H1 (cell line): ENCODE measurements at regions not wholly inside any gene's neighbourhood (a gene's known extent, or its start where the extent isn't known, plus 50 kb on each side); places are given as distances from the start of the nearest gene placed in this dataset.

Experiments
- CTCF ChIA-PET: fragments of 300-600 bp; sonication (Branson Sonifier 250); formaldehyde crosslinking; loops from one replicate; lab custom pipeline; 2021; ENCODE audit not compliant: partially characterized antibody; lab: Charles Lee
- POLR2A ChIA-PET: fragments of 300-600 bp; sonication (Branson Sonifier 250); formaldehyde crosslinking; loops from one replicate; lab custom pipeline; 2021; ENCODE audit warnings: inconsistent platforms; ENCODE audit not compliant: partially characterized antibody; lab: Charles Lee
- DNase-seq, 2 experiments: peaks; one replicate each; pipeline versions ENCODE4 v3.0.0 to v3.0.0-alpha.2; 2010 to 2022; ENCODE audit warnings: low spot score in 2 of 2, low read depth in 1 of 2, mixed read lengths in 1 of 2
- FAIRE-seq: peaks from 2 replicates; lab custom pipeline; 2011; peaks lifted over from hg19 to GRCh38; lab: Jason Lieb, UNC
- H2AFZ ChIP-seq: 2 replicates; pipeline ENCODE4 v1.8.1; 2012; ENCODE audit warnings: low read length, inconsistent platforms
- H2AK5ac ChIP-seq: 2 replicates; pipeline ENCODE4 v1.6.1; 2013; ENCODE audit warnings: low read depth, low read length
- H2BK120ac ChIP-seq: replicated peaks from 2 replicates; pipeline ENCODE3; 2013; ENCODE audit warnings: low read depth, low read length, inconsistent platforms
- H2BK12ac ChIP-seq: 2 replicates; pipeline ENCODE4 v1.6.1; 2013; ENCODE audit warnings: low read depth, low read length
- H2BK15ac ChIP-seq: 2 replicates; pipeline ENCODE4 v1.6.1; 2013; ENCODE audit warnings: low read length
- H2BK20ac ChIP-seq: 2 replicates; pipeline ENCODE4 v1.6.1; 2013; ENCODE audit warnings: low read length
- H2BK5ac ChIP-seq: 2 replicates; pipeline ENCODE4 v1.6.1; 2013; ENCODE audit warnings: low read depth, low read length
- H3K14ac ChIP-seq: 2 replicates; pipeline ENCODE4 v1.6.1; 2013; ENCODE audit warnings: inconsistent platforms; ENCODE audit not compliant: insufficient read length
- H3K18ac ChIP-seq: 2 replicates; pipeline ENCODE4 v1.6.1; 2013; ENCODE audit warnings: low read length; ENCODE audit errors: extremely low read depth
- H3K23ac ChIP-seq: 2 replicates; pipeline ENCODE4 v1.6.1; 2013; ENCODE audit warnings: inconsistent platforms; ENCODE audit not compliant: insufficient read length
- H3K23me2 ChIP-seq: 2 replicates; pipeline ENCODE4 v1.6.1; 2013; ENCODE audit warnings: low read depth, low read length
- H3K27ac ChIP-seq: 2 replicates; pipeline ENCODE4 v1.6.1; 2011; ENCODE audit warnings: low read depth, low read length, inconsistent platforms
- H3K27me3 ChIP-seq, 4 experiments: replicated peaks in 1 of 4; 1 replicate in 1 of 4; 2 replicates in 3 of 4; pipeline versions ENCODE4 v1.6.1 to v1.8.1; 2011 to 2013; ENCODE audit warnings: low read length in 3 of 4, mild to moderate bottlenecking in 3 of 4, inconsistent platforms in 2 of 4, mixed read lengths in 2 of 4, moderate library complexity in 1 of 4; ENCODE audit not compliant: control insufficient read depth in 3 of 4, insufficient read depth in 3 of 4; ENCODE audit errors: extremely low read depth in 1 of 4
- H3K36me3 ChIP-seq, 4 experiments: 2 replicates each; pipeline versions ENCODE4 v1.6.1 to v1.8.1; 2011 to 2013; ENCODE audit warnings: mild to moderate bottlenecking in 4 of 4, low read length in 3 of 4, moderate library complexity in 2 of 4, control low read depth in 1 of 4, inconsistent platforms in 1 of 4; ENCODE audit not compliant: insufficient read depth in 4 of 4, control insufficient read depth in 2 of 4
- H3K4ac ChIP-seq: replicated peaks from 2 replicates; pipeline ENCODE3; 2013; ENCODE audit warnings: low read length, low read depth, mixed read lengths, inconsistent platforms; ENCODE audit not compliant: insufficient read length
- H3K4me1 ChIP-seq, 4 experiments: replicated peaks in 1 of 4; 1 replicate in 1 of 4; 2 replicates in 3 of 4; pipeline versions ENCODE4 v1.6.1 to v1.8.1; 2011 to 2013; ENCODE audit warnings: low read length in 3 of 4, inconsistent platforms in 2 of 4, mixed read lengths in 1 of 4; ENCODE audit not compliant: insufficient read depth in 4 of 4, control insufficient read depth in 3 of 4
- H3K4me2 ChIP-seq, 2 experiments: 2 replicates each; pipeline versions ENCODE4 v1.6.1 to v1.8.1; 2011 to 2013; ENCODE audit warnings: low read depth in 2 of 2, low read length in 2 of 2, control low read depth in 1 of 2, inconsistent platforms in 1 of 2, mild to moderate bottlenecking in 1 of 2; ENCODE audit not compliant: insufficient read depth in 1 of 2
- H3K4me3 ChIP-seq, 4 experiments: fragments of 200-600, 300-600 bp in 1 of 4; sonication (generic), shearing (Covaris generic), sonication (Bioruptor Twin) in 1 of 4; 2 replicates each; pipeline versions ENCODE4 v1.5.1 to v1.8.1; 2011 to 2016; ENCODE audit warnings: low read length in 4 of 4, low read depth in 3 of 4, control low read depth in 2 of 4, inconsistent platforms in 2 of 4, mild to moderate bottlenecking in 2 of 4, mixed read lengths in 1 of 4, moderate library complexity in 1 of 4; ENCODE audit not compliant: insufficient read depth in 2 of 4; ENCODE audit errors: extremely low read depth in 1 of 4
- H3K56ac ChIP-seq: replicated peaks from 2 replicates; pipeline ENCODE3; 2013; ENCODE audit warnings: low read depth, mild to moderate bottlenecking, mixed read lengths, low read length, inconsistent platforms; ENCODE audit not compliant: insufficient read length
- H3K79me1 ChIP-seq: 2 replicates; pipeline ENCODE4 v1.6.1; 2013; ENCODE audit warnings: low read depth, low read length, control low read depth
- H3K79me2 ChIP-seq, 2 experiments: 2 replicates each; pipeline versions ENCODE4 v1.6.1 to v1.8.1; 2012 to 2013; ENCODE audit warnings: low read length in 2 of 2, mild to moderate bottlenecking in 2 of 2, inconsistent platforms in 1 of 2; ENCODE audit not compliant: insufficient read depth in 2 of 2, control insufficient read depth in 1 of 2
- H3K9ac ChIP-seq, 4 experiments: replicated peaks in 1 of 4; 1 replicate in 1 of 4; 2 replicates in 3 of 4; pipeline versions ENCODE4 v1.6.1 to v1.8.1; 2011 to 2013; ENCODE audit warnings: low read depth in 3 of 4, low read length in 3 of 4, control low read depth in 2 of 4, mild to moderate bottlenecking in 2 of 4, moderate library complexity in 2 of 4, inconsistent platforms in 1 of 4; ENCODE audit errors: extremely low read depth in 1 of 4
- H3K9me3 ChIP-seq, 2 experiments: 2 replicates each; pipeline versions ENCODE4 v1.6.1 to v1.8.1; 2012 to 2013; ENCODE audit warnings: mild to moderate bottlenecking in 2 of 2, moderate library complexity in 2 of 2, control low read depth in 1 of 2, inconsistent platforms in 1 of 2, low read depth in 1 of 2, low read length in 1 of 2, mixed read lengths in 1 of 2; ENCODE audit not compliant: insufficient read depth in 2 of 2
- H4K20me1 ChIP-seq, 2 experiments: replicated peaks in 1 of 2; 2 replicates each; pipeline versions ENCODE3 to v1.8.1; 2011 to 2013; ENCODE audit warnings: inconsistent platforms in 2 of 2, low read length in 2 of 2, mild to moderate bottlenecking in 1 of 2; ENCODE audit not compliant: insufficient read depth in 2 of 2, control insufficient read depth in 1 of 2
- H4K5ac ChIP-seq: 2 replicates; pipeline ENCODE4 v1.6.1; 2013; ENCODE audit warnings: low read length, low read depth, mixed read lengths, inconsistent platforms; ENCODE audit not compliant: insufficient read length
- H4K8ac ChIP-seq: 2 replicates; pipeline ENCODE4 v1.8.0; 2013; ENCODE audit warnings: mild to moderate bottlenecking, moderate library complexity, low read length, inconsistent platforms; ENCODE audit not compliant: insufficient read depth; ENCODE audit errors: extremely low read depth
- H4K91ac ChIP-seq: replicated peaks from 2 replicates; pipeline ENCODE3; 2013; ENCODE audit warnings: low read length, mixed read lengths, inconsistent platforms; ENCODE audit not compliant: insufficient read length
- BCL11A ChIP-seq, 2 experiments: IDR thresholded peaks; one replicate each; pipeline ENCODE4 v1.6.1; 2011; ENCODE audit warnings: low read depth in 2 of 2, low read length in 2 of 2, mild to moderate bottlenecking in 2 of 2
- CBX8 ChIP-seq: fragments of 300-800, 300-1000 bp; sonication (generic); IDR thresholded peaks from 2 replicates; pipeline ENCODE4 v1.7.1; 2016; ENCODE audit warnings: low read depth, low read length, borderline replicate concordance
- EGR1 ChIP-seq: IDR thresholded peaks from 2 replicates; pipeline ENCODE4 v1.6.1; 2011; ENCODE audit warnings: low read depth, low read length, borderline replicate concordance
- EP300 ChIP-seq, 2 experiments: IDR thresholded peaks; 1 replicate in 1 of 2; 2 replicates in 1 of 2; pipeline ENCODE4 v1.6.1; 2011 to 2012; ENCODE audit warnings: low read depth in 2 of 2, low read length in 2 of 2, mild to moderate bottlenecking in 2 of 2, borderline replicate concordance in 1 of 2, inconsistent platforms in 1 of 2, moderate library complexity in 1 of 2
- HDAC2 ChIP-seq, 2 experiments: fragments of 300-600 bp in 1 of 2; sonication (generic) in 1 of 2; IDR thresholded peaks; 2 replicates each; pipeline ENCODE4 v1.6.1; 2011 to 2012; ENCODE audit warnings: low read depth in 2 of 2, low read length in 2 of 2, mild to moderate bottlenecking in 2 of 2, moderate library complexity in 2 of 2, borderline replicate concordance in 1 of 2, inconsistent platforms in 1 of 2
- JUND ChIP-seq: IDR thresholded peaks from 2 replicates; pipeline ENCODE4 v1.6.1; 2011; ENCODE audit warnings: mild to moderate bottlenecking, improper control_type of control experiment, low read length
- SAP30 ChIP-seq: fragments of 300-600 bp; sonication (generic); IDR thresholded peaks from 2 replicates; pipeline ENCODE4 v1.7.1; 2012; ENCODE audit warnings: low read length, moderate library complexity, mild to moderate bottlenecking, inconsistent platforms; ENCODE audit not compliant: insufficient read depth, insufficient replicate concordance
- SIRT6 ChIP-seq: IDR thresholded peaks from one replicate; pipeline ENCODE4 v1.7.1; 2012; ENCODE audit warnings: low read length, inconsistent platforms
- SP2 ChIP-seq: IDR thresholded peaks from 2 replicates; pipeline ENCODE4 v1.6.1; 2012; ENCODE audit warnings: mild to moderate bottlenecking, low read length, inconsistent platforms
- YY1 ChIP-seq: IDR thresholded peaks from 2 replicates; pipeline ENCODE4 v1.6.1; 2011; ENCODE audit warnings: low read depth, mild to moderate bottlenecking, low read length
- WGBS, 2 experiments: shearing (Covaris generic) in 1 of 2; methylation state at CpG; one replicate each; pipeline versions ENCODE4 v1.1.6 to v1.1.7; 2013 to 2015; ENCODE audit warnings: low lambda C conversion rate in 2 of 2, mixed read lengths in 2 of 2, inconsistent platforms in 1 of 2, low coverage in 1 of 2, missing lambda C conversion rate in 1 of 2; ENCODE audit not compliant: insufficient replicate concordance in 2 of 2, insufficient coverage in 1 of 2, insufficient read length in 1 of 2; ENCODE audit errors: extremely low coverage in 1 of 2, missing lambda C conversion rate in 1 of 2; 5-methylcytosine and 5-hydroxymethylcytosine counted together
- TF ChIP-seq, protein P1 (sequence below): IDR thresholded peaks from 2 replicates; pipeline ENCODE4 v1.6.1; 2011; ENCODE audit warnings: low read depth, mild to moderate bottlenecking, low read length; ENCODE audit not compliant: insufficient read depth
- TF ChIP-seq, protein P2 (sequence below): IDR thresholded peaks from 2 replicates; pipeline ENCODE4 v1.6.1; 2012; ENCODE audit warnings: inconsistent platforms

- Histone ChIP-seq H4K5ac (no peak overlapping the region), H2AK5ac (no peak overlapping the region), H3K27me3 (no peaks in the 10 kb centered on the region), H4K8ac (no peak overlapping the region), H3K4ac (no peak overlapping the region), H3K23me2 (no peaks in the 10 kb centered on the region), H2BK20ac (no peak overlapping the region), H2BK120ac (no peak overlapping the region), H3K4me2 (no peak overlapping the region), H3K27ac (no peak overlapping the region), H3K36me3 (no peaks in the 10 kb centered on the region), H3K14ac (no peak overlapping the region), H3K9ac (no peak overlapping the region), H2AFZ (no peak overlapping the region), H3K56ac (no peak overlapping the region), H3K23ac (no peak overlapping the region), H2BK15ac (no peak overlapping the region), H4K91ac (no peak overlapping the region), H3K4me1 (no peaks in the 10 kb centered on the region), H2BK12ac (no peak overlapping the region), H3K4me3 (no peak overlapping the region), H3K18ac (no peak overlapping the region), H4K20me1 (no peaks in the 10 kb centered on the region), H3K79me2 (no peaks in the 10 kb centered on the region), H3K9me3 (no peaks in the 10 kb centered on the region), H3K79me1 (no peaks in the 10 kb centered on the region), H2BK5ac (no peak overlapping the region)
- POLR2A ChIA-PET, result no interaction called here
- TF ChIP-seq, protein P1, sequence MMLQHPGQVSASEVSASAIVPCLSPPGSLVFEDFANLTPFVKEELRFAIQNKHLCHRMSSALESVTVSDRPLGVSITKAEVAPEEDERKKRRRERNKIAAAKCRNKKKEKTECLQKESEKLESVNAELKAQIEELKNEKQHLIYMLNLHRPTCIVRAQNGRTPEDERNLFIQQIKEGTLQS, result no peak
- TF ChIP-seq EP300 (IDR thresholded peaks at IDR 0.05; ENCODE audit: borderline replicate concordance in 1 of 2, low read depth in 2 of 2, low read length in 2 of 2) (no peak), YY1 (no peak), SAP30 (no peak), CBX8 (no peak), EGR1 (no peak), JUND (no peak), HDAC2 (IDR thresholded peaks at IDR 0.05; ENCODE audit: borderline replicate concordance in 1 of 2, low read depth in 2 of 2, low read length in 2 of 2) (no peak), SP2 (no peak), SIRT6 (no peak), BCL11A (IDR thresholded peaks at IDR 0.05; ENCODE audit: low read depth in 2 of 2, low read length in 2 of 2) (no peak)
- TF ChIP-seq, protein P2, sequence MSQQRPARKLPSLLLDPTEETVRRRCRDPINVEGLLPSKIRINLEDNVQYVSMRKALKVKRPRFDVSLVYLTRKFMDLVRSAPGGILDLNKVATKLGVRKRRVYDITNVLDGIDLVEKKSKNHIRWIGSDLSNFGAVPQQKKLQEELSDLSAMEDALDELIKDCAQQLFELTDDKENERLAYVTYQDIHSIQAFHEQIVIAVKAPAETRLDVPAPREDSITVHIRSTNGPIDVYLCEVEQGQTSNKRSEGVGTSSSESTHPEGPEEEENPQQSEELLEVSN, result no peak
- 89% methylated on average over 9 of the region's 9 CpGs; no CpG with 5 or more reads in 1 of the 2 experiments for WGBS, 2 experiments
- FAIRE-seq, result no peak
- CTCF ChIA-PET, result no interaction called here
- DNase-seq, result no peak
Observed at GRCh38 chr6:156552849-156553248, 224.3 kb upstream of the ARID1B start.
